Forelimb muscle (tissue), 1 donor: ENCODE measurements at regions not wholly inside any gene's neighbourhood (a gene's known extent, or its start where the extent isn't known, plus 50 kb on each side); places are given as distances from the start of the nearest gene placed in this dataset.
"Not testable (repeated sequence)": the region's sequence is repeated elsewhere in the genome, so short reads cannot be mapped to it uniquely, and the experiment has no call there.

Source experiments
- DNase-seq: peaks from one replicate; pipeline ENCODE4 v3.0.0-alpha.2; 2013; ENCODE audit warnings: low read depth

- not testable (repeated sequence) for DNase-seq
These were observed 182.4 kb upstream of the ZNF469 start for GRCh38 chr16:88200154-88200895.

GRCh38 chr16:88200896-88201185 is 181.9 kb upstream of the ZNF469 start:
- no peak for DNase-seq

- not testable (repeated sequence) for DNase-seq
These were observed 181.1 kb upstream of the ZNF469 start for GRCh38 chr16:88201611-88202010.

- DNase-seq, result no peak
These were observed 180.5 kb upstream of the ZNF469 start for GRCh38 chr16:88202207-88202745.

GRCh38 chr16:88202856-88203681 is 179.7 kb upstream of the ZNF469 start:
- DNase-seq, result not testable (repeated sequence)

- DNase-seq, result not testable (repeated sequence)
These were observed 178.3 kb upstream of the ZNF469 start for GRCh38 chr16:88204131-88205110.

- DNase-seq, result not testable (repeated sequence)
These were observed 177.3 kb upstream of the ZNF469 start for GRCh38 chr16:88205482-88205881.

- not testable (repeated sequence) for DNase-seq
These were observed 176.8 kb upstream of the ZNF469 start for GRCh38 chr16:88206006-88206405.

GRCh38 chr16:88206516-88206915 is 176.2 kb upstream of the ZNF469 start:
- not testable (repeated sequence) for DNase-seq

- no peak for DNase-seq
These were observed 174.6 kb upstream of the ZNF469 start for GRCh38 chr16:88208112-88208511.

- DNase-seq, result not testable (repeated sequence)
These were observed 174.0 kb upstream of the ZNF469 start for GRCh38 chr16:88208776-88209175.

GRCh38 chr16:88209579-88209978 is 173.2 kb upstream of the ZNF469 start:
- DNase-seq, result not testable (repeated sequence)

- DNase-seq, result not testable (repeated sequence)
These were observed 168.8 kb upstream of the ZNF469 start for GRCh38 chr16:88213937-88214336.

- not testable (repeated sequence) for DNase-seq
These were observed 161.6 kb upstream of the ZNF469 start for GRCh38 chr16:88221001-88221761.

GRCh38 chr16:88223696-88224095 is 159.1 kb upstream of the ZNF469 start:
- DNase-seq, result not testable (repeated sequence)

GRCh38 chr16:88224131-88224898 is 158.4 kb upstream of the ZNF469 start:
- not testable (repeated sequence) for DNase-seq

GRCh38 chr16:88225640-88226230 is 157.0 kb upstream of the ZNF469 start:
- not testable (repeated sequence) for DNase-seq

- DNase-seq, result not testable (repeated sequence)
These were observed 156.5 kb upstream of the ZNF469 start for GRCh38 chr16:88226302-88226701.

GRCh38 chr16:88227026-88227721 is 155.6 kb upstream of the ZNF469 start:
- not testable (repeated sequence) for DNase-seq
